Stromal cell of bone marrow (primary cell): ENCODE measurements at regions not wholly inside any gene's neighbourhood (a gene's known extent, or its start where the extent isn't known, plus 50 kb on each side); places are given as distances from the start of the nearest gene placed in this dataset.

ENCODE experiments used
- DNase-seq: peaks from one replicate; pipeline ENCODE4 v3.0.0-alpha.2; 2012; ENCODE audit warnings: low read depth

- no peak for DNase-seq
Measured at GRCh38 chr6:1201547-1202200, 110.2 kb upstream of the FOXQ1 start.

- DNase-seq = peak; percentile 83
Measured at GRCh38 chr6:1200409-1201101, 111.3 kb upstream of the FOXQ1 start.

- no peak for DNase-seq
Measured at GRCh38 chr6:1200081-1200408, 111.9 kb upstream of the FOXQ1 start.

GRCh38 chr6:1197309-1197708, 114.6 kb upstream of the FOXQ1 start:
- no peak for DNase-seq

GRCh38 chr6:1191141-1191630, 120.7 kb upstream of the FOXQ1 start:
- DNase-seq = no peak

- peak; percentile 82 for DNase-seq
Measured at GRCh38 chr6:1190366-1190765, 121.5 kb upstream of the FOXQ1 start.

GRCh38 chr6:1188199-1188598, 123.7 kb upstream of the FOXQ1 start:
- DNase-seq = no peak

- no peak for DNase-seq
Measured at GRCh38 chr6:1187293-1188131, 124.4 kb upstream of the FOXQ1 start.

GRCh38 chr6:1184318-1184717, 127.6 kb upstream of the FOXQ1 start:
- DNase-seq = no peak

- no peak for DNase-seq
Measured at GRCh38 chr6:1182722-1183521, 129.0 kb upstream of the FOXQ1 start.

- peak; percentile 6 for DNase-seq
Measured at GRCh38 chr6:1181939-1182605, 129.8 kb upstream of the FOXQ1 start.

- no peak for DNase-seq
Measured at GRCh38 chr6:1179571-1180459, 132.1 kb upstream of the FOXQ1 start.

GRCh38 chr6:1178590-1178989, 133.3 kb upstream of the FOXQ1 start:
- no peak for DNase-seq

- DNase-seq = no peak
Measured at GRCh38 chr6:1176567-1176966, 135.3 kb upstream of the FOXQ1 start.

GRCh38 chr6:1175877-1176276, 136.0 kb upstream of the FOXQ1 start:
- no peak for DNase-seq

- no peak for DNase-seq
Measured at GRCh38 chr6:1170794-1171193, 141.1 kb upstream of the FOXQ1 start.

GRCh38 chr6:1164600-1164999, 147.3 kb upstream of the FOXQ1 start:
- DNase-seq = no peak

- DNase-seq = no peak
Measured at GRCh38 chr6:1163501-1163900, 148.4 kb upstream of the FOXQ1 start.

- no peak for DNase-seq
Measured at GRCh38 chr6:1162367-1163275, 149.3 kb upstream of the FOXQ1 start.
